GM12878 (cell line): ENCODE measurements at regions not wholly inside any gene's neighbourhood (a gene's known extent, or its start where the extent isn't known, plus 50 kb on each side); places are given as distances from the start of the nearest gene placed in this dataset.

ENCODE experiments used
- POLR2A ChIP-seq: IDR thresholded peaks from 2 replicates; pipeline ENCODE4 v1.6.1; 2011; ENCODE audit warnings: low read depth, mild to moderate bottlenecking, low read length
- TF ChIP-seq, protein P1 (sequence below), 3 experiments: IDR thresholded peaks in 2 of 3; conservative IDR thresholded peaks in 1 of 3; 2 replicates each; pipeline ENCODE4 v1.5.1; 2011; ENCODE audit warnings: low read depth in 3 of 3, low read length in 3 of 3, mild to moderate bottlenecking in 3 of 3, control low read depth in 2 of 3, moderate library complexity in 2 of 3, inconsistent platforms in 1 of 3, mixed read lengths in 1 of 3; ENCODE audit not compliant: control insufficient read depth in 2 of 3, insufficient read depth in 1 of 3; ENCODE audit errors: extremely low read depth in 1 of 3

DNA sequence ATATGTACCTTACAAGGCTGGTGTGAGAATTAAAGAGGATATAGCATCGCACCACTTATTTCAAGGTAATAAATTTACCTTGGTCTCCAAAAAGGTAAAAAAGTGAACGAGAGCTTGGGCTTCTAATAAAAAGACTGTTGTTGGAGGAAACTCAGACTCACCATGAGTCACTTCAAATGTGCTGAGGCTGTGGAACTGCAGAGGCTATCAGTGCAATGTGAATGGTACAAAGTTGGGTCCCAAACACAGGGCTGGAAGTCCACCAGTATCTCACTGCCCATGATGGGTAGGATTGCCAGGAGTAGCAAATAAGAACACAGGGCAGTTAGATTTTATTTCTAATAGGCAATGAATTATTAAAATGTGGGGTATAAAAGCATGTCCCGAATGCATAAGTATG lies 200.6 kb downstream of the MAFB start:
- TF ChIP-seq, protein P1, sequence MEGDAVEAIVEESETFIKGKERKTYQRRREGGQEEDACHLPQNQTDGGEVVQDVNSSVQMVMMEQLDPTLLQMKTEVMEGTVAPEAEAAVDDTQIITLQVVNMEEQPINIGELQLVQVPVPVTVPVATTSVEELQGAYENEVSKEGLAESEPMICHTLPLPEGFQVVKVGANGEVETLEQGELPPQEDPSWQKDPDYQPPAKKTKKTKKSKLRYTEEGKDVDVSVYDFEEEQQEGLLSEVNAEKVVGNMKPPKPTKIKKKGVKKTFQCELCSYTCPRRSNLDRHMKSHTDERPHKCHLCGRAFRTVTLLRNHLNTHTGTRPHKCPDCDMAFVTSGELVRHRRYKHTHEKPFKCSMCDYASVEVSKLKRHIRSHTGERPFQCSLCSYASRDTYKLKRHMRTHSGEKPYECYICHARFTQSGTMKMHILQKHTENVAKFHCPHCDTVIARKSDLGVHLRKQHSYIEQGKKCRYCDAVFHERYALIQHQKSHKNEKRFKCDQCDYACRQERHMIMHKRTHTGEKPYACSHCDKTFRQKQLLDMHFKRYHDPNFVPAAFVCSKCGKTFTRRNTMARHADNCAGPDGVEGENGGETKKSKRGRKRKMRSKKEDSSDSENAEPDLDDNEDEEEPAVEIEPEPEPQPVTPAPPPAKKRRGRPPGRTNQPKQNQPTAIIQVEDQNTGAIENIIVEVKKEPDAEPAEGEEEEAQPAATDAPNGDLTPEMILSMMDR (IDR thresholded peaks at IDR 0.05 in 2 of 3, conservative IDR thresholded peaks at IDR 0.05 in 1 of 3; ENCODE audit: control insufficient read depth in 2 of 3, extremely low read depth in 1 of 3, insufficient read depth in 1 of 3, low read depth in 3 of 3, low read length in 3 of 3) = no peak
- TF ChIP-seq POLR2A = no peak
